Caco-2 (cell line): ENCODE measurements at regions not wholly inside any gene's neighbourhood (a gene's known extent, or its start where the extent isn't known, plus 50 kb on each side); places are given as distances from the start of the nearest gene placed in this dataset.

Experiments used
- BruUV-seq: library from RNA; stranded (reverse); fragments of 400-500 nt; replicated peaks from 2 replicates; lab custom pipeline; 2021; lab: Mats Ljungman, UMichigan
- CTCF ChIA-PET: fragments of 300-600 bp; sonication (Branson Sonifier 250); formaldehyde crosslinking; loops from one replicate; lab custom pipeline; 2022; ENCODE audit warnings: antibody characterized with exemption; lab: Charles Lee
- POLR2A ChIA-PET: fragments of 300-600 bp; sonication (Branson Sonifier 250); formaldehyde crosslinking; loops from one replicate; lab custom pipeline; 2022; ENCODE audit warnings: antibody characterized with exemption; lab: Charles Lee
- DNase-seq, 2 experiments: peaks; one replicate each; pipeline versions ENCODE4 v3.0.0 to v3.0.0-alpha.2; 2020 to 2022
- H3K27me3 ChIP-seq: replicated peaks from 2 replicates; pipeline ENCODE4 v1.6.0; 2011; ENCODE audit warnings: low read length; ENCODE audit not compliant: control insufficient read depth, insufficient read depth
- H3K36me3 ChIP-seq: 2 replicates; pipeline ENCODE4 v1.5.1; 2011; ENCODE audit warnings: low read length; ENCODE audit not compliant: control insufficient read depth, insufficient read depth
- H3K4me1 ChIP-seq: fragments of 250-450 bp; sonication (Bioruptor Pico); 2 replicates; pipeline ENCODE4 v1.5.1; 2020; ENCODE audit warnings: mild to moderate bottlenecking
- H3K4me3 ChIP-seq: 2 replicates; pipeline ENCODE4 v1.5.1; 2011; ENCODE audit warnings: low read depth, mild to moderate bottlenecking, control low read depth, low read length
- H3K9me3 ChIP-seq: fragments of 250-450 bp; sonication (Bioruptor Pico); 2 replicates; pipeline ENCODE4 v1.5.1; 2020; ENCODE audit warnings: mild to moderate bottlenecking, moderate library complexity
- H3K27ac Mint-ChIP-seq: one replicate; pipeline ENCODE4 v1.8.0; 2022; ENCODE audit warnings: mixed read lengths; ENCODE audit not compliant: unreplicated experiment
- H3K27me3 Mint-ChIP-seq: one replicate; pipeline ENCODE4 v1.8.0; 2022; ENCODE audit warnings: mixed read lengths; ENCODE audit not compliant: insufficient read depth, unreplicated experiment
- H3K36me3 Mint-ChIP-seq: one replicate; pipeline ENCODE4 v1.8.0; 2022; ENCODE audit warnings: mild to moderate bottlenecking, mixed read lengths; ENCODE audit not compliant: insufficient read depth, unreplicated experiment
- H3K4me1 Mint-ChIP-seq: one replicate; pipeline ENCODE4 v1.8.0; 2022; ENCODE audit warnings: low read depth, mixed read lengths; ENCODE audit not compliant: unreplicated experiment
- H3K4me3 Mint-ChIP-seq: one replicate; pipeline ENCODE4 v1.8.0; 2022; ENCODE audit warnings: mild to moderate bottlenecking, moderate library complexity, mixed read lengths; ENCODE audit not compliant: unreplicated experiment
- H3K9me3 Mint-ChIP-seq: one replicate; pipeline ENCODE4 v1.8.0; 2022; ENCODE audit warnings: mixed read lengths; ENCODE audit not compliant: unreplicated experiment
- intact Hi-C: fragments of 100-400 bp; cut with micrococcal nuclease; formaldehyde crosslinking; loops from one replicate; pipeline ENCODE4 v1.10.0; 2022; ENCODE audit not compliant: unreplicated experiment
- TF ChIP-seq, protein P1 (sequence below), 2 experiments: fragments of 200-600 bp in 1 of 2; IDR thresholded peaks; 1 replicate in 1 of 2; 2 replicates in 1 of 2; pipeline versions ENCODE4 v1.5.1 to v1.8.0; 2011 to 2022; ENCODE audit warnings: antibody characterized with exemption in 1 of 2, control low read depth in 1 of 2, inconsistent platforms in 1 of 2, low read depth in 1 of 2, low read length in 1 of 2, mild to moderate bottlenecking in 1 of 2, moderate library complexity in 1 of 2; ENCODE audit not compliant: insufficient read depth in 1 of 2, severe bottlenecking in 1 of 2, unreplicated experiment in 1 of 2

DNA sequence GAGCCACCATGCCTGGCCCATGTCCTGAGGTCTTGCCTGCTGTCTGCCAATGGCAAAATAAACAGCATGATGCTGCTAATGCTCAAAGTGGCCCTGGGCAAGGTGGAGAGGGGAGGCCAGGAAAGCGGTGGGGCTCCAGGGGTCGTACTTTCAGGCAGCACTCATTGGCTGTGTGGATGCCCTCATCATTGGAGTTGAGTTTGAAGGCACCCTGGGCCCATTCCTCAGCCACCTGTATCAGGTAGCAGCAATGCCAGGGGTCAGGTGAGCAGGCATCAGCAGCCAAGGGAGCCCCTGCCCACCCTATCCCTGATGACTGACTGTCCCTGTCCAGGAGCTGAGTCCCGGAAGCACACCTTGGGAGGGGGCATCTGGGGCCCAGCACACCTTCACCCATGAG is 902.5 kb upstream of the ZNF722 start:
- H3K4me3 ChIP-seq = no peak overlapping the region
- BruUV-seq = no TSS peak
- Mint-ChIP-seq H3K36me3 (no peaks in the 10 kb centered on the region), H3K4me1 (no peaks in the 10 kb centered on the region), H3K27ac (no peak overlapping the region), H3K9me3 (peaks cover 21% of the 10 kb centered on the region), H3K27me3 (no peaks in the 10 kb centered on the region), H3K4me3 (no peak overlapping the region)
- POLR2A ChIA-PET = no interaction called here
- TF ChIP-seq, protein P1, sequence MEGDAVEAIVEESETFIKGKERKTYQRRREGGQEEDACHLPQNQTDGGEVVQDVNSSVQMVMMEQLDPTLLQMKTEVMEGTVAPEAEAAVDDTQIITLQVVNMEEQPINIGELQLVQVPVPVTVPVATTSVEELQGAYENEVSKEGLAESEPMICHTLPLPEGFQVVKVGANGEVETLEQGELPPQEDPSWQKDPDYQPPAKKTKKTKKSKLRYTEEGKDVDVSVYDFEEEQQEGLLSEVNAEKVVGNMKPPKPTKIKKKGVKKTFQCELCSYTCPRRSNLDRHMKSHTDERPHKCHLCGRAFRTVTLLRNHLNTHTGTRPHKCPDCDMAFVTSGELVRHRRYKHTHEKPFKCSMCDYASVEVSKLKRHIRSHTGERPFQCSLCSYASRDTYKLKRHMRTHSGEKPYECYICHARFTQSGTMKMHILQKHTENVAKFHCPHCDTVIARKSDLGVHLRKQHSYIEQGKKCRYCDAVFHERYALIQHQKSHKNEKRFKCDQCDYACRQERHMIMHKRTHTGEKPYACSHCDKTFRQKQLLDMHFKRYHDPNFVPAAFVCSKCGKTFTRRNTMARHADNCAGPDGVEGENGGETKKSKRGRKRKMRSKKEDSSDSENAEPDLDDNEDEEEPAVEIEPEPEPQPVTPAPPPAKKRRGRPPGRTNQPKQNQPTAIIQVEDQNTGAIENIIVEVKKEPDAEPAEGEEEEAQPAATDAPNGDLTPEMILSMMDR (IDR thresholded peaks at IDR 0.05; ENCODE audit: insufficient read depth in 1 of 2, low read depth in 1 of 2, low read length in 1 of 2, severe bottlenecking in 1 of 2, unreplicated experiment in 1 of 2) = no peak
- 0 out of 2 replicates have a peak, but pooled peaks cover 9% of the 10 kb centered on the region for H3K9me3 ChIP-seq
- no peaks in the 10 kb centered on the region for H3K4me1 ChIP-seq
- no peaks in the 10 kb centered on the region for H3K27me3 ChIP-seq
- CTCF ChIA-PET = no interaction called here
- H3K36me3 ChIP-seq = no peaks in the 10 kb centered on the region
- DNase-seq = no peak
- intact Hi-C loops = no loop called here

DNA sequence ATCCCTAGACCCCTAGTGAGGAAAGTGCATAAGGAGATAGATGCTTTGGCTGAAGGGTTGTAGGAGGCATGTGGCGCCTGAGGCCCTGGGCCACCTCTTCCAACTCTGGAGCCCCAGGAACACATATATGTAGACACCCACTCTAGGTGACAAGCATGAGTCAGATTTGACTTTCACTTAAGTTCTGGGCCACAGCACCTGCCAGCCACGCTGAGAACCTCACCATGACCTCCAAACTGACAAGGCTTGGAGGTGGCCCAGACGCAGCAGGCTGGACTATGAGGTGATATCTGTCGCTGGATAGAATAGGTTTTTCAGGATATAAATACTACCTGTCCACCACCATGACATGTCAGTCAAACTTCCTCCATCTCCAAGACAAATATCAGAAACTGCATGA is 894.0 kb upstream of the ZNF722 start:
- H3K27me3 Mint-ChIP-seq = no peaks in the 10 kb centered on the region
- H3K4me3 Mint-ChIP-seq = no peak overlapping the region
- Histone ChIP-seq H3K36me3 (no peaks in the 10 kb centered on the region), H3K4me1 (no peaks in the 10 kb centered on the region), H3K9me3 (peaks cover 7% of the 10 kb centered on the region; the same call in 1 of the 2 replicates), H3K27me3 (no peaks in the 10 kb centered on the region), H3K4me3 (no peak overlapping the region)
- ChIA-PET POLR2A (no interaction called here), CTCF (no interaction called here)
- no TSS peak for BruUV-seq
- H3K4me1 Mint-ChIP-seq = no peaks in the 10 kb centered on the region
- TF ChIP-seq, protein P1 (IDR thresholded peaks at IDR 0.05; ENCODE audit: insufficient read depth in 1 of 2, low read depth in 1 of 2, low read length in 1 of 2, severe bottlenecking in 1 of 2, unreplicated experiment in 1 of 2) = no peak
- no peak overlapping the region for H3K27ac Mint-ChIP-seq
- no peak for DNase-seq
- H3K36me3 Mint-ChIP-seq = no peaks in the 10 kb centered on the region
- intact Hi-C loops = no loop called here
- H3K9me3 Mint-ChIP-seq = peaks cover 29% of the 10 kb centered on the region

DNA sequence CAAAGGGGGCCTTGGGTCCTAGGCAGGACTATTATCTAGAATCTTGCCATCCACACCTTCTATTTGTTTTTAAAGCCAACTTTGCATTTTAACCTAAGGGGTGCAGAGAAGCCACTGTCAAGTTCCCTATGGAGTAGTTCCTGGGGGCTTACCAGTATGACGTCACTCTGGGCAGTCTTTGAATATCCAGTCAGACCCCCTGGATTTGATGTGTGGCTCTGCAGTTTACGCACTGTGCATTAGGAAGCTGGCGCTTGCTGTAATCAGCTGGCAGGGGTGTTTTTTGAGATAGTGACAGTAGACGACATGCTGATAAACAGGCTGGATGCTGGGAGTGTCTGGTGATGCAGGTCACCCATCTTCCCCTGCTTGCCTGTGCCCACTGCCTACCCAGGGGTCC is 892.7 kb upstream of the ZNF722 start:
- intact Hi-C loops = no loop called here
- ChIA-PET POLR2A (no interaction called here), CTCF (no interaction called here)
- H3K4me3 ChIP-seq = no peak overlapping the region
- H3K27me3 ChIP-seq = no peaks in the 10 kb centered on the region
- H3K27me3 Mint-ChIP-seq = no peaks in the 10 kb centered on the region
- BruUV-seq = no TSS peak
- H3K4me3 Mint-ChIP-seq = no peak overlapping the region
- peaks cover 16% of the 10 kb centered on the region for H3K9me3 Mint-ChIP-seq
- H3K27ac Mint-ChIP-seq = no peak overlapping the region
- H3K36me3 Mint-ChIP-seq = peaks cover 5% of the 10 kb centered on the region
- H3K4me1 ChIP-seq = no peaks in the 10 kb centered on the region
- TF ChIP-seq, protein P1 (IDR thresholded peaks at IDR 0.05; ENCODE audit: insufficient read depth in 1 of 2, low read depth in 1 of 2, low read length in 1 of 2, severe bottlenecking in 1 of 2, unreplicated experiment in 1 of 2) = no peak
- H3K9me3 ChIP-seq = peaks cover 7% of the 10 kb centered on the region; the same call in 1 of the 2 replicates
- no peaks in the 10 kb centered on the region for H3K4me1 Mint-ChIP-seq
- no peak for DNase-seq
- H3K36me3 ChIP-seq = no peaks in the 10 kb centered on the region
